PFSK-1 (cell line): ENCODE measurements at regions not wholly inside any gene's neighbourhood (a gene's known extent, or its start where the extent isn't known, plus 50 kb on each side); places are given as distances from the start of the nearest gene placed in this dataset.

ENCODE experiments used
- FOXP2 ChIP-seq: optimal IDR thresholded peaks from 2 replicates; pipeline ENCODE3; 2011; ENCODE audit warnings: borderline replicate concordance, control low read depth, inconsistent platforms; ENCODE audit not compliant: insufficient read depth; ENCODE audit errors: extremely low read length, extremely low read depth
- POLR2AphosphoS5 ChIP-seq: IDR thresholded peaks from 2 replicates; pipeline ENCODE4 v1.6.1; 2012; ENCODE audit warnings: low read depth, mild to moderate bottlenecking, control low read depth, low read length, moderate library complexity
- SIN3A ChIP-seq: IDR thresholded peaks from 2 replicates; pipeline ENCODE4 v1.6.1; 2012; ENCODE audit warnings: mild to moderate bottlenecking, low read length, moderate library complexity, borderline replicate concordance; ENCODE audit not compliant: insufficient read depth
- TAF1 ChIP-seq: IDR thresholded peaks from 2 replicates; pipeline ENCODE4 v1.6.1; 2012; ENCODE audit warnings: low read length, control low read depth, borderline replicate concordance; ENCODE audit not compliant: insufficient read depth
- TF ChIP-seq, protein P1 (sequence below), 2 experiments: IDR thresholded peaks; 2 replicates each; pipeline versions ENCODE4 v1.6.1 to v1.8.0; 2011 to 2012; ENCODE audit warnings: low read depth in 2 of 2, low read length in 2 of 2, control low read depth in 1 of 2, inconsistent platforms in 1 of 2, mild to moderate bottlenecking in 1 of 2, moderate library complexity in 1 of 2; ENCODE audit not compliant: insufficient read depth in 1 of 2

- TF ChIP-seq TAF1 (no peak), SIN3A (no peak), FOXP2 (no peak), POLR2AphosphoS5 (no peak)
- TF ChIP-seq, protein P1, sequence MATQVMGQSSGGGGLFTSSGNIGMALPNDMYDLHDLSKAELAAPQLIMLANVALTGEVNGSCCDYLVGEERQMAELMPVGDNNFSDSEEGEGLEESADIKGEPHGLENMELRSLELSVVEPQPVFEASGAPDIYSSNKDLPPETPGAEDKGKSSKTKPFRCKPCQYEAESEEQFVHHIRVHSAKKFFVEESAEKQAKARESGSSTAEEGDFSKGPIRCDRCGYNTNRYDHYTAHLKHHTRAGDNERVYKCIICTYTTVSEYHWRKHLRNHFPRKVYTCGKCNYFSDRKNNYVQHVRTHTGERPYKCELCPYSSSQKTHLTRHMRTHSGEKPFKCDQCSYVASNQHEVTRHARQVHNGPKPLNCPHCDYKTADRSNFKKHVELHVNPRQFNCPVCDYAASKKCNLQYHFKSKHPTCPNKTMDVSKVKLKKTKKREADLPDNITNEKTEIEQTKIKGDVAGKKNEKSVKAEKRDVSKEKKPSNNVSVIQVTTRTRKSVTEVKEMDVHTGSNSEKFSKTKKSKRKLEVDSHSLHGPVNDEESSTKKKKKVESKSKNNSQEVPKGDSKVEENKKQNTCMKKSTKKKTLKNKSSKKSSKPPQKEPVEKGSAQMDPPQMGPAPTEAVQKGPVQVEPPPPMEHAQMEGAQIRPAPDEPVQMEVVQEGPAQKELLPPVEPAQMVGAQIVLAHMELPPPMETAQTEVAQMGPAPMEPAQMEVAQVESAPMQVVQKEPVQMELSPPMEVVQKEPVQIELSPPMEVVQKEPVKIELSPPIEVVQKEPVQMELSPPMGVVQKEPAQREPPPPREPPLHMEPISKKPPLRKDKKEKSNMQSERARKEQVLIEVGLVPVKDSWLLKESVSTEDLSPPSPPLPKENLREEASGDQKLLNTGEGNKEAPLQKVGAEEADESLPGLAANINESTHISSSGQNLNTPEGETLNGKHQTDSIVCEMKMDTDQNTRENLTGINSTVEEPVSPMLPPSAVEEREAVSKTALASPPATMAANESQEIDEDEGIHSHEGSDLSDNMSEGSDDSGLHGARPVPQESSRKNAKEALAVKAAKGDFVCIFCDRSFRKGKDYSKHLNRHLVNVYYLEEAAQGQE (IDR thresholded peaks at IDR 0.05; ENCODE audit: insufficient read depth in 1 of 2, low read depth in 2 of 2, low read length in 2 of 2) = no peak
Measured at GRCh38 chr12:46464863-46465262, 92.3 kb upstream of the SLC38A2 start.

DNA sequence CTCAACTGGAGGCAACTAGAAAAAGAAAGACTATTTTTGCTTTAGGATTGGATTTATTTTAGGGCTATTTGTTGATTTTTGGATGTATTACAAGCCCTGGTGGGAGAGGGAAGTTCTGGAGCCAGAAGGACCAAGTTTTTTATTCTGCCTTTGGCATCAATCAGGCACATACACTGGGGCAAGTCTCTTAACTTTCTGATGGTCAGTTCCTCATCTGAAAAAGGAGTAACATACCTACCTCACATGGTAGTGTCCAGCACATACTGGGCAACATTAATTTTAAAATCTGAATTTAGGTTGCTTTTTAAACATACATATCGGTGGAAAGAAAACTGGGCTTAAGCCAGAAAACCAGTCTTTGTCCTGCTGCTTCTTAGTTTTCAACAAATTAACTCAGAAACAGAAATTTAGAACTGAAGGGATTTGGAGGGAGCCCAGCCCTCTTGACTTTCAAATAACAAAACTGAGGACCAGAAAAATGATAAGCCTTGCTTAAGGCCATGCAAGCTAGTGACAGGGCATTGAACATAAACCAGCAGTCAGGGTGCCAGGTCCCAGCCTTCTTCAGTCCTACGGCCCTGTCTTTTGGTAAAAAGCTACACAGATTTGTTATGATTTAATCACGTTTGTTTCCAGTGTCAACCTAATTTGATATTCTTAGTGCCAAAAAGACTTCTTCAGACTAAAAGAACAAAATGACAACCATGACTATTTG is 90.2 kb upstream of the SLC38A2 start:
- no peak for TF ChIP-seq POLR2AphosphoS5
- TF ChIP-seq SIN3A = no peak
- no peak for TF ChIP-seq FOXP2

GRCh38 chr12:46461907-46462640 is 89.5 kb upstream of the SLC38A2 start:
- TF ChIP-seq FOXP2 (no peak), SIN3A (no peak), TAF1 (no peak), POLR2AphosphoS5 (no peak)
- TF ChIP-seq, protein P1 (IDR thresholded peaks at IDR 0.05; ENCODE audit: insufficient read depth in 1 of 2, low read depth in 2 of 2, low read length in 2 of 2) = no peak

DNA sequence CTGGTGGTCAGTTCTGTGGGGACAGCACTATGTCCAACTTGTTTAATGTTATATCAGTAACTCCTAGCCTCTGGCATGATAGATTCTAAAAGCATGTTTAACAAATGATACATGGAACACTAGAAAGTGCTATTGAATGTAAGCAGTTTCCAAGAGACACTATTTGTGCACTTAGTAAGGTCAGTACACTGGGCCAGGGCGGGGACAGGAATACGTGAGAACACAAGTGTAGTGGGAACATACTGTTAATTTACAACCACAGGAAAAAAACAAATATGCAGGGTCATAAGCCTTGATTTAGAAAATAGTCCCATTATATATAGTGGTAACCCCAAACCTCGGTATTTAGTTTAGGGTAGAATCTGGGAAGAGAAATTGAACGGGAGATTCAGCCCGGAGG is 88.9 kb upstream of the SLC38A2 start:
- TF ChIP-seq, protein P1 (IDR thresholded peaks at IDR 0.05; ENCODE audit: insufficient read depth in 1 of 2, low read depth in 2 of 2, low read length in 2 of 2) = no peak
- no peak for TF ChIP-seq SIN3A
- no peak for TF ChIP-seq POLR2AphosphoS5
- no peak for TF ChIP-seq FOXP2
- TF ChIP-seq TAF1 = no peak

- TF ChIP-seq SIN3A = no peak
- TF ChIP-seq, protein P1 (IDR thresholded peaks at IDR 0.05; ENCODE audit: insufficient read depth in 1 of 2, low read depth in 2 of 2, low read length in 2 of 2) = no peak
- no peak for TF ChIP-seq TAF1
- TF ChIP-seq FOXP2 = no peak
- no peak for TF ChIP-seq POLR2AphosphoS5
Measured at GRCh38 chr12:46460682-46461210, 88.2 kb upstream of the SLC38A2 start.
